Adrenal gland (tissue), 9 donors: ENCODE measurements at regions not wholly inside any gene's neighbourhood (a gene's known extent, or its start where the extent isn't known, plus 50 kb on each side); places are given as distances from the start of the nearest gene placed in this dataset.

Source experiments
- DNase-seq, 7 donors: peaks; one replicate each; pipeline ENCODE4 v3.0.0-alpha.2; 2019 to 2020
- H3K27ac ChIP-seq, 5 donors: fragments of 200-600 bp; sonication (generic) in 4 of 5; 1 replicate in 3 of 5; 2 replicates in 2 of 5; pipeline versions ENCODE4 v1.5.1 to v1.8.0; 2016 to 2020; ENCODE audit warnings: mild to moderate bottlenecking in 1 of 5
- H3K27me3 ChIP-seq: fragments of 200-600 bp; 2 replicates; pipeline ENCODE4 v1.8.0; 2021
- H3K36me3 ChIP-seq, 2 donors: fragments of 200-600 bp; replicated peaks in 1 of 2; 1 replicate in 1 of 2; 2 replicates in 1 of 2; pipeline versions ENCODE4 v1.5.1 to v1.8.0; 2018 to 2022
- H3K4me1 ChIP-seq, 2 donors: fragments of 200-600 bp; replicated peaks in 1 of 2; 1 replicate in 1 of 2; 2 replicates in 1 of 2; pipeline versions ENCODE4 v1.5.1 to v1.8.0; 2018 to 2021
- H3K4me3 ChIP-seq, 4 donors: fragments of 200-600 bp; sonication (generic) in 3 of 4; one replicate each; pipeline ENCODE4 v1.5.1; 2016 to 2018
- H3K9me3 ChIP-seq, 3 donors: fragments of 200-600 bp; sonication (generic) in 1 of 3; replicated peaks in 1 of 3; 1 replicate in 2 of 3; 2 replicates in 1 of 3; pipeline versions ENCODE4 v1.5.1 to v1.8.0; 2016 to 2021
- CTCF ChIP-seq, 6 experiments: fragments of 450-650 bp in 4 of 6; fragments of 200-600 bp in 2 of 6; sonication (generic) in 1 of 6; IDR thresholded peaks; 1 replicate in 5 of 6; 2 replicates in 1 of 6; pipeline versions ENCODE4 v1.5.1 to v1.8.0; 2016 to 2021; ENCODE audit warnings: antibody characterized with exemption in 6 of 6, mild to moderate bottlenecking in 2 of 6, moderate library complexity in 1 of 6
- POLR2A ChIP-seq, 2 donors: fragments of 450-650 bp; IDR thresholded peaks; one replicate each; pipeline ENCODE4 v1.6.1; 2017; ENCODE audit warnings: antibody characterized with exemption in 2 of 2, mild to moderate bottlenecking in 2 of 2, moderate library complexity in 1 of 2
- WGBS, 4 donors: extraction: QIAGEN DNeasy Blood & Tissue Kit in 2 of 4; methylation state at CpG; one replicate each; pipeline versions ENCODE4 v1.1.5 to v1.1.7; 2013 to 2017; 5-methylcytosine and 5-hydroxymethylcytosine counted together
- intact Hi-C, 2 donors: fragments of 100-400 bp; cut with DNase I; formaldehyde crosslinking; loops; one replicate each; pipeline versions ENCODE4 v1.14.1 to v1.15.0; 2022 to 2023
- donor health status: healthy with polysubstance abuse.
- donor health status: Bipolar disorder and iron deficiency.
- donor health status: DM: yes; HTN: yes; CAD: no.
- donor health status: DM: no; HTN: no; CAD: no.
- donor health status: DM: no; HTN: no; CAD: no.

GRCh38 chr20:46828471-46828870, 66.2 kb upstream of the EYA2 start:
- no peaks in the 10 kb centered on the region for H3K4me1 ChIP-seq
- TF ChIP-seq POLR2A (IDR thresholded peaks at IDR 0.05) (no peak), CTCF (IDR thresholded peaks at IDR 0.05) (no peak)
- 74 to 81% (median 78%) methylated on average over 2 of the region's 2 CpGs for WGBS, 4 donors

GRCh38 chr20:46830886-46831632, 63.6 kb upstream of the EYA2 start:
- Histone ChIP-seq H3K27me3 (no peaks in the 10 kb centered on the region), H3K4me3 (no peak overlapping the region), H3K27ac (no peak overlapping the region), H3K4me1 (no peaks in the 10 kb centered on the region), H3K9me3 (no peaks in the 10 kb centered on the region), H3K36me3 (no peaks in the 10 kb centered on the region)
- WGBS, 4 donors: 66 to 79% (median 74%) methylated on average over 6 of the region's 6 CpGs
- no peak for DNase-seq
- intact Hi-C loops: no loop called here
- TF ChIP-seq CTCF (IDR thresholded peaks at IDR 0.05): no peak
- no peak for TF ChIP-seq POLR2A (IDR thresholded peaks at IDR 0.05)

More at GRCh38 chr20:46828471-46828870, 66.2 kb upstream of the EYA2 start:
- Histone ChIP-seq H3K9me3 (peaks cover 0 to 6% (median 0%) of the 10 kb centered on the region in 3 donors), H3K27me3 (no peaks in the 10 kb centered on the region), H3K4me3 (no peak overlapping the region), H3K27ac (no peak overlapping the region), H3K36me3 (no peaks in the 10 kb centered on the region)
- DNase-seq: no peak
- intact Hi-C loops: no loop called here

GRCh38 chr20:46831633-46832011, 63.0 kb upstream of the EYA2 start:
- intact Hi-C loops: no loop called here
- H3K4me1 ChIP-seq: no peaks in the 10 kb centered on the region
- TF ChIP-seq POLR2A (IDR thresholded peaks at IDR 0.05) (no peak), CTCF (IDR thresholded peaks at IDR 0.05) (no peak)
- WGBS, 4 donors: 80 to 85% (median 82%) methylated on average over 2 of the region's 2 CpGs
- no peaks in the 10 kb centered on the region for H3K9me3 ChIP-seq
- H3K36me3 ChIP-seq: no peaks in the 10 kb centered on the region
- no peak overlapping the region for H3K27ac ChIP-seq
- no peaks in the 10 kb centered on the region for H3K27me3 ChIP-seq
- DNase-seq: no peak
- H3K4me3 ChIP-seq: no peak overlapping the region

GRCh38 chr20:46832555-46832954, 62.1 kb upstream of the EYA2 start:
- no peaks in the 10 kb centered on the region for H3K9me3 ChIP-seq
- DNase-seq: no peak
- H3K27me3 ChIP-seq: no peaks in the 10 kb centered on the region
- intact Hi-C loops: no loop called here
- no peaks in the 10 kb centered on the region for H3K4me1 ChIP-seq
- H3K27ac ChIP-seq: no peak overlapping the region
- H3K36me3 ChIP-seq: no peaks in the 10 kb centered on the region
- 45 to 82% (median 64%) methylated on average over 1 to 3 of the region's 3 CpGs for WGBS, 4 donors
- no peak overlapping the region for H3K4me3 ChIP-seq
- TF ChIP-seq CTCF (IDR thresholded peaks at IDR 0.05): no peak
